Fibroblast of the conjunctiva (primary cell): ENCODE measurements at regions not wholly inside any gene's neighbourhood (a gene's known extent, or its start where the extent isn't known, plus 50 kb on each side); places are given as distances from the start of the nearest gene placed in this dataset.
A peak's percentile ranks its signal among the peaks of the same experiment; 100 is the strongest.
"Not testable (repeated sequence)": the region's sequence is repeated elsewhere in the genome, so short reads cannot be mapped to it uniquely, and the experiment has no call there.

Experiments used
- DNase-seq: peaks from one replicate; pipeline ENCODE4 v3.0.0-alpha.2; 2010; ENCODE audit warnings: low read depth

GRCh38 chr11:91314521-91314920, 910.1 kb upstream of the FAT3 start:
- no peak for DNase-seq

GRCh38 chr11:91312541-91312940, 912.1 kb upstream of the FAT3 start:
- no peak for DNase-seq

- DNase-seq, result no peak
Observed at GRCh38 chr11:91310085-91310484, 914.5 kb upstream of the FAT3 start.

GRCh38 chr11:91308069-91308468, 916.5 kb upstream of the FAT3 start:
- DNase-seq, result no peak

- no peak for DNase-seq
Observed at GRCh38 chr11:91305402-91305801, 919.2 kb upstream of the FAT3 start.

- no peak for DNase-seq
Observed at GRCh38 chr11:91303749-91304148, 920.9 kb upstream of the FAT3 start.

- no peak for DNase-seq
Observed at GRCh38 chr11:91299980-91300379, 924.6 kb upstream of the FAT3 start.

- no peak for DNase-seq
Observed at GRCh38 chr11:91296629-91297028, 928.0 kb upstream of the FAT3 start.

GRCh38 chr11:91295591-91295990, 929.0 kb upstream of the FAT3 start:
- no peak for DNase-seq

- no peak for DNase-seq
Observed at GRCh38 chr11:91293119-91293518, 931.5 kb upstream of the FAT3 start.

GRCh38 chr11:91272089-91272488, 952.5 kb upstream of the FAT3 start:
- DNase-seq, result no peak

GRCh38 chr11:91268512-91269295, 955.9 kb upstream of the FAT3 start:
- DNase-seq, result not testable (repeated sequence)

GRCh38 chr11:91265946-91266345, 958.7 kb upstream of the FAT3 start:
- DNase-seq, result no peak

- no peak for DNase-seq
Observed at GRCh38 chr11:91264481-91264880, 960.1 kb upstream of the FAT3 start.

- DNase-seq, result no peak
Observed at GRCh38 chr11:91263496-91264365, 960.9 kb upstream of the FAT3 start.

- DNase-seq, result no peak
Observed at GRCh38 chr11:91261513-91261912, 963.1 kb upstream of the FAT3 start.

- DNase-seq, result no peak
Observed at GRCh38 chr11:91258876-91259275, 965.7 kb upstream of the FAT3 start.

- no peak for DNase-seq
Observed at GRCh38 chr11:91257667-91258066, 967.0 kb upstream of the FAT3 start.

GRCh38 chr11:91248199-91248807, 976.3 kb upstream of the FAT3 start:
- DNase-seq, result peak; percentile 26

- DNase-seq, result no peak
Observed at GRCh38 chr11:91247009-91247735, 977.4 kb upstream of the FAT3 start.

GRCh38 chr11:91244912-91245311, 979.7 kb upstream of the FAT3 start:
- DNase-seq, result no peak

- no peak for DNase-seq
Observed at GRCh38 chr11:91243630-91244029, 981.0 kb upstream of the FAT3 start.
